Left lung (tissue), 4 donors: ENCODE measurements at regions not wholly inside any gene's neighbourhood (a gene's known extent, or its start where the extent isn't known, plus 50 kb on each side); places are given as distances from the start of the nearest gene placed in this dataset.

ENCODE experiments used
- ATAC-seq: fragments of 200-7000 bp; cut with Tn5 transposase; one replicate; pipeline ENCODE4 v1.9.1; 2020; ENCODE audit warnings: moderate library complexity
- DNase-seq, 4 donors: peaks; one replicate each; pipeline ENCODE4 v3.0.0-alpha.2; 2013 to 2020
- H3K27ac ChIP-seq, 2 donors: fragments of 200-600 bp; sonication (generic) in 1 of 2; one replicate each; pipeline versions ENCODE4 v1.5.0 to v1.8.0; 2020 to 2021
- H3K27me3 ChIP-seq, 2 donors: fragments of 200-600 bp; sonication (generic) in 1 of 2; one replicate each; pipeline versions ENCODE4 v1.5.0 to v1.8.0; 2020 to 2021
- H3K36me3 ChIP-seq, 2 donors: fragments of 200-600 bp; sonication (generic) in 1 of 2; one replicate each; pipeline versions ENCODE4 v1.5.0 to v1.8.0; 2020 to 2021
- H3K4me1 ChIP-seq, 2 donors: fragments of 200-600 bp; one replicate each; pipeline ENCODE4 v1.8.0; 2021
- H3K4me3 ChIP-seq, 2 donors: fragments of 200-600 bp; sonication (generic) in 1 of 2; one replicate each; pipeline versions ENCODE4 v1.5.0 to v1.8.0; 2020 to 2021; ENCODE audit warnings: mild to moderate bottlenecking in 1 of 2
- H3K9me3 ChIP-seq, 2 donors: fragments of 200-600 bp; sonication (generic) in 1 of 2; one replicate each; pipeline versions ENCODE4 v1.5.0 to v1.8.0; 2020 to 2021
- intact Hi-C, 2 donors: fragments of 100-400 bp; cut with DNase I; formaldehyde crosslinking; loops; one replicate each; pipeline versions ENCODE4 v1.11.2 to v1.14.2; 2022
- TF ChIP-seq, protein P1 (sequence below), 2 donors: fragments of 200-600 bp; sonication (generic) in 1 of 2; IDR thresholded peaks; one replicate each; pipeline versions ENCODE4 v1.5.0 to v1.8.0; 2021; ENCODE audit warnings: antibody characterized with exemption in 2 of 2
- donor health status: DM: no; HTN: yes; CAD: no.
- donor health status: DM: no; HTN: no; CAD: no.

DNA sequence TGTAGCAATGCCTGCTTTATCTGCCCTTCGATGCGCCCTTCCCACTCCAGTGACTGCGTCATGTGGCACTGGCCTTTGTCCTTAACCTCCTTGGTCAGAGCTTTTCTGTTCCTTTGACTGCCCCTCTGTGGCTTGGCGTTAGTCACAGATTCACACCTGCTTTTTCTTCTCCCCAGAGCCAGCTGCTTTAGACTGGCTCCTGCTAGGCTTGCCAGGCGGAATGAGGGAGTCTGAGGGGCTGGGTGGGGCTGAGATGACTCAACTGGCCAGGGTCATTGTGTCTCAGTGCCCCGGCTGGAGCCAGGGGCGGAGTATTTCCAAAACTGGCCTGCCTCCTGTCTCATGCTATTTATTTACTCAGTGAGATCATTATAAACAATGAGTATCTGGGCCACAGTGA is 194.1 kb downstream of the EMX2 start:
- no peak for ATAC-seq

DNA sequence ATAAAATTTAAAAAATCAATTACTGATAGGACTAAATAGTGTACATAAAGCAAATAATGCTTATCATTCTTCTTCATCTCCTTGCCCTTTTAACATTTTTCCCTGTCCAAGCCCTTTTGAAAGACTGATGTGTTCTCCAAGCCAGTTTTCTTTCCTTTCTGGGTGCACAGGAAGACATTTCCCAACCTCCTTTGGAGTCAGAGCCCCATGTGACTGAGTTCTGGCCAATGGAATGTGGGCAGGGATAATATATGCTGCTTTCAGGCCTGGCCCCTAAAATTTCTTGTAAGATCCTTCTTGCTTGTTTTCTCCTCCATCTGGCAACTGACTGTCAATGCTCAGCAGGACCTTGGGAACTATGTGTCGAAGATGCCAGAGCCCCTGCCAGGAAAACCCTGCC is 197.5 kb downstream of the EMX2 start:
- no peaks in the 10 kb centered on the region for H3K9me3 ChIP-seq
- no peak overlapping the region for H3K27ac ChIP-seq
- DNase-seq = no peak
- no peak for ATAC-seq
- H3K4me3 ChIP-seq = no peak overlapping the region
- H3K4me1 ChIP-seq = no peaks in the 10 kb centered on the region
- H3K27me3 ChIP-seq = peaks cover 8 to 49% of the 10 kb centered on the region in 2 donors
- TF ChIP-seq, protein P1, sequence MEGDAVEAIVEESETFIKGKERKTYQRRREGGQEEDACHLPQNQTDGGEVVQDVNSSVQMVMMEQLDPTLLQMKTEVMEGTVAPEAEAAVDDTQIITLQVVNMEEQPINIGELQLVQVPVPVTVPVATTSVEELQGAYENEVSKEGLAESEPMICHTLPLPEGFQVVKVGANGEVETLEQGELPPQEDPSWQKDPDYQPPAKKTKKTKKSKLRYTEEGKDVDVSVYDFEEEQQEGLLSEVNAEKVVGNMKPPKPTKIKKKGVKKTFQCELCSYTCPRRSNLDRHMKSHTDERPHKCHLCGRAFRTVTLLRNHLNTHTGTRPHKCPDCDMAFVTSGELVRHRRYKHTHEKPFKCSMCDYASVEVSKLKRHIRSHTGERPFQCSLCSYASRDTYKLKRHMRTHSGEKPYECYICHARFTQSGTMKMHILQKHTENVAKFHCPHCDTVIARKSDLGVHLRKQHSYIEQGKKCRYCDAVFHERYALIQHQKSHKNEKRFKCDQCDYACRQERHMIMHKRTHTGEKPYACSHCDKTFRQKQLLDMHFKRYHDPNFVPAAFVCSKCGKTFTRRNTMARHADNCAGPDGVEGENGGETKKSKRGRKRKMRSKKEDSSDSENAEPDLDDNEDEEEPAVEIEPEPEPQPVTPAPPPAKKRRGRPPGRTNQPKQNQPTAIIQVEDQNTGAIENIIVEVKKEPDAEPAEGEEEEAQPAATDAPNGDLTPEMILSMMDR (IDR thresholded peaks at IDR 0.05) = no peak
- no peaks in the 10 kb centered on the region for H3K36me3 ChIP-seq
- intact Hi-C loops = no loop called here

More for the DNA sequence above, 194.1 kb downstream of the EMX2 start:
- Histone ChIP-seq H3K9me3 (no peaks in the 10 kb centered on the region), H3K27ac (no peak overlapping the region), H3K4me1 (no peaks in the 10 kb centered on the region), H3K4me3 (no peak overlapping the region), H3K27me3 (peaks cover 31 to 70% of the 10 kb centered on the region in 2 donors), H3K36me3 (no peaks in the 10 kb centered on the region)
- intact Hi-C loops = no loop called here
- TF ChIP-seq, protein P1 (IDR thresholded peaks at IDR 0.05) = no peak
- no peak for DNase-seq

DNA sequence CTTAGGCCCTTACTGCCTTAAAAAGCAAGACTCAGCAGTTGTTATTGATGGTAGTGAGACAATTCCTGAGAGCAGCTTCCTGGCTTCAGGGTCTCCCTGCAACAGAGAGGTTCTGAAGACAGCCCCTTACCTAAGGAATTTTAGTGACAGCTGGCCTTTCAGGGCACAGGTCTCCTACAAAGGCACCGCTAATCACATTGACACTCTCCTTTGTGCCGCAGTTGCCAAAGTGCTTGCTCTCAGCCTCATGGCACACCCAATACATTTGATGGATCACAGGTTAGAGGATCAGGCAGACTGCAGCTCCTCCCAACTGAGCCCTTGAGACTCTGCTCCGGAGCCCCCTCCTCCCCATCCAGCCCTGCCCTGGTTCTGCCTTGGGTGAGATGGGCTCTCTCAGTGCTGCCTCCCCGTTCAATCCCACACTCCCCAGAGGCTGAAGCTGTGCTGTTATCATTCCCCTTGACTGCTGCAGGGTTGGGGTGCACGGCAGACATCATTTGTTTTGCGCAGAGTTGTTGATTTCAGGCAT is 198.2 kb downstream of the EMX2 start:
- no peak overlapping the region for H3K27ac ChIP-seq
- intact Hi-C loops = no loop called here
- no peaks in the 10 kb centered on the region for H3K36me3 ChIP-seq
- H3K4me3 ChIP-seq = no peak overlapping the region
- TF ChIP-seq, protein P1 (IDR thresholded peaks at IDR 0.05) = no peak
- H3K27me3 ChIP-seq = peaks cover 1 to 47% of the 10 kb centered on the region in 2 donors
- ATAC-seq (no peak), DNase-seq (no peak)
- no peaks in the 10 kb centered on the region for H3K4me1 ChIP-seq
- H3K9me3 ChIP-seq = no peaks in the 10 kb centered on the region

DNA sequence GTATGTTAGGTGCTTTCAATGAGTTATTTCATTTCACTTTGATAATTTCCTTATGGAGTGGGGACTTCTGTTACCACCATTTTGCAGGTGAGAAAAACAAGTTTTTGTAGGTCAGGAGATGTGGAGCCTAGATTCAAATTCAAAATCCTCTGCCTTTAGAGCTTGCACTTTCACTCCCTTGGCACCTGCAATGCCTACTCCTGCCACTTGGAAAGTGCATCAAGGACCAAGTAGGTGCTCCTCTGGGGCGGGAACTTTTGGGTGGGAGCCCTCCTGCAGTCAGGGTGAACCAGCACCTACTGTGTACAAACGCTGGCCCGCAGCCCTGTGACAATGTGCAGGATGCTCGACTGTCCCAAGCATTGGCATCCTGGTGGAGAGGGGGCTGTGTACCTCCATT is 199.0 kb downstream of the EMX2 start:
- ATAC-seq (no peak), DNase-seq (no peak)
- Histone ChIP-seq H3K9me3 (no peaks in the 10 kb centered on the region), H3K27ac (no peak overlapping the region), H3K36me3 (no peaks in the 10 kb centered on the region), H3K27me3 (peaks cover 0 to 40% of the 10 kb centered on the region in 2 donors), H3K4me1 (no peaks in the 10 kb centered on the region), H3K4me3 (no peak overlapping the region)
- intact Hi-C loops = no loop called here
- TF ChIP-seq, protein P1 (IDR thresholded peaks at IDR 0.05) = peak in 1 of 2 donors; percentile 13

DNA sequence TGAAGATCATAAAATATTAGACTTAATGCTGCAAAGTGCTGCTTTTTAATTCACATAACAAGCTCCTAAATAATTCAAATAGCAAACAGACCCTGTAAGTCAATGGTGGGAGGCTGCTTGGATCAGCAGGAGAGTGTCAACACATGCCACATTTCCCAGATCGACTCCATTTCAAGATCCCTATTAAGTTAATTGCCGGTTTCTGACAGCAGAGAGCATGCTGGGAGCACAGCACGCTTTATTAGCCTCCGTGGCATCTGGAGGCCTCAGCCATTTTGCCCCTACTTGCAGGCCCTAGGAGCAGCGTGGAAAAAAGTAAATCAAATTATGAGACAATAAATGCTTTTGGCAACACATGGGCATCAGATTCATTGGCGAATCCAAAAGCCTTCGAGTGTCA is 201.0 kb downstream of the EMX2 start:
- intact Hi-C loops = no loop called here
- H3K27ac ChIP-seq = no peak overlapping the region
- no peak for ATAC-seq
- peaks cover 0 to 27% of the 10 kb centered on the region in 2 donors for H3K27me3 ChIP-seq
- no peaks in the 10 kb centered on the region for H3K9me3 ChIP-seq
- H3K4me1 ChIP-seq = no peaks in the 10 kb centered on the region
- no peak overlapping the region for H3K4me3 ChIP-seq
- TF ChIP-seq, protein P1 (IDR thresholded peaks at IDR 0.05) = no peak
- no peak for DNase-seq
- H3K36me3 ChIP-seq = no peaks in the 10 kb centered on the region
